A673 (cell line): ENCODE measurements at regions not wholly inside any gene's neighbourhood (a gene's known extent, or its start where the extent isn't known, plus 50 kb on each side); places are given as distances from the start of the nearest gene placed in this dataset.

Source experiments
- BruUV-seq: library from RNA; stranded (reverse); fragments of 400-500 nt; replicated peaks from 2 replicates; lab custom pipeline; 2021; lab: Mats Ljungman, UMichigan
- CTCF ChIA-PET: fragments of 300-600 bp; sonication (Branson Sonifier 250); formaldehyde crosslinking; loops from one replicate; lab custom pipeline; 2022; ENCODE audit warnings: antibody characterized with exemption; lab: Charles Lee
- POLR2A ChIA-PET: fragments of 300-600 bp; sonication (Branson Sonifier 250); formaldehyde crosslinking; loops from one replicate; lab custom pipeline; 2022; ENCODE audit warnings: antibody characterized with exemption; ENCODE audit not compliant: low non-redundant PET; lab: Charles Lee
- DNase-seq: peaks from one replicate; pipeline ENCODE4 v3.0.0-alpha.2; 2015; ENCODE audit warnings: low spot score
- H3K27ac ChIP-seq: fragments of 200-600 bp; sonication (generic); 2 replicates; pipeline ENCODE4 v1.5.1; 2016; ENCODE audit warnings: mixed run types, low read depth, mild to moderate bottlenecking, mixed read lengths, antibody characterized with exemption, low read length; ENCODE audit not compliant: poor library complexity, severe bottlenecking
- H3K27me3 ChIP-seq: fragments of 200-600 bp; sonication (generic); replicated peaks from 2 replicates; pipeline ENCODE4 v1.6.1; 2017; ENCODE audit warnings: mixed run types, low read depth, mild to moderate bottlenecking, mixed read lengths, antibody characterized with exemption, low read length; ENCODE audit not compliant: insufficient read depth, poor library complexity
- H3K36me3 ChIP-seq: fragments of 200-600 bp; sonication (generic); 2 replicates; pipeline ENCODE4 v1.6.1; 2016; ENCODE audit warnings: mixed run types, mild to moderate bottlenecking, mixed read lengths, antibody characterized with exemption, low read length; ENCODE audit not compliant: insufficient read depth, poor library complexity, severe bottlenecking
- H3K4me1 ChIP-seq: fragments of 200-600 bp; sonication (generic); 2 replicates; pipeline ENCODE4 v1.6.1; 2017; ENCODE audit warnings: mixed run types, mild to moderate bottlenecking, mixed read lengths, antibody characterized with exemption, low read length; ENCODE audit not compliant: insufficient read depth, poor library complexity, severe bottlenecking
- H3K4me3 ChIP-seq: fragments of 200-600 bp; sonication (generic); 2 replicates; pipeline ENCODE4 v1.5.1; 2016; ENCODE audit warnings: low read depth, mixed run types, mild to moderate bottlenecking, mixed read lengths, low read length; ENCODE audit not compliant: poor library complexity, severe bottlenecking
- H3K9me3 ChIP-seq: fragments of 200-600 bp; sonication (generic); 2 replicates; pipeline ENCODE4 v1.6.1; 2016; ENCODE audit warnings: mixed run types, low read depth, mild to moderate bottlenecking, mixed read lengths, antibody characterized with exemption, low read length; ENCODE audit not compliant: poor library complexity, severe bottlenecking
- CTCF ChIP-seq: fragments of 300-800, 200-600 bp; sonication (generic); conservative IDR thresholded peaks from 2 replicates; pipeline ENCODE4 v1.5.1; 2017; ENCODE audit warnings: low read depth, mild to moderate bottlenecking, antibody characterized with exemption, low read length, moderate library complexity, mixed read lengths
- EZH2 ChIP-seq: fragments of 200-600 bp; sonication (generic); IDR thresholded peaks from 2 replicates; pipeline ENCODE4 v1.6.1; 2017; ENCODE audit warnings: borderline replicate concordance, low read depth, mild to moderate bottlenecking, mixed read lengths, antibody characterized with exemption, low read length; ENCODE audit not compliant: poor library complexity, severe bottlenecking
- intact Hi-C: fragments of 100-400 bp; cut with micrococcal nuclease; formaldehyde crosslinking; loops from one replicate; pipeline ENCODE4 v1.10.0; 2022; ENCODE audit not compliant: unreplicated experiment

GRCh38 chr16:65991149-65991701 lies 375.3 kb upstream of the CDH5 start:
- Histone ChIP-seq H3K27me3 (no peaks in the 10 kb centered on the region), H3K4me1 (no peaks in the 10 kb centered on the region), H3K36me3 (no peaks in the 10 kb centered on the region), H3K4me3 (no peak overlapping the region), H3K27ac (no peak overlapping the region), H3K9me3 (no peaks in the 10 kb centered on the region)
- POLR2A ChIA-PET = no interaction called here
- no TSS peak for BruUV-seq
- DNase-seq = no peak
- intact Hi-C loops = no loop called here
- CTCF ChIA-PET = no interaction called here
- TF ChIP-seq CTCF (no peak), EZH2 (no peak)

DNA sequence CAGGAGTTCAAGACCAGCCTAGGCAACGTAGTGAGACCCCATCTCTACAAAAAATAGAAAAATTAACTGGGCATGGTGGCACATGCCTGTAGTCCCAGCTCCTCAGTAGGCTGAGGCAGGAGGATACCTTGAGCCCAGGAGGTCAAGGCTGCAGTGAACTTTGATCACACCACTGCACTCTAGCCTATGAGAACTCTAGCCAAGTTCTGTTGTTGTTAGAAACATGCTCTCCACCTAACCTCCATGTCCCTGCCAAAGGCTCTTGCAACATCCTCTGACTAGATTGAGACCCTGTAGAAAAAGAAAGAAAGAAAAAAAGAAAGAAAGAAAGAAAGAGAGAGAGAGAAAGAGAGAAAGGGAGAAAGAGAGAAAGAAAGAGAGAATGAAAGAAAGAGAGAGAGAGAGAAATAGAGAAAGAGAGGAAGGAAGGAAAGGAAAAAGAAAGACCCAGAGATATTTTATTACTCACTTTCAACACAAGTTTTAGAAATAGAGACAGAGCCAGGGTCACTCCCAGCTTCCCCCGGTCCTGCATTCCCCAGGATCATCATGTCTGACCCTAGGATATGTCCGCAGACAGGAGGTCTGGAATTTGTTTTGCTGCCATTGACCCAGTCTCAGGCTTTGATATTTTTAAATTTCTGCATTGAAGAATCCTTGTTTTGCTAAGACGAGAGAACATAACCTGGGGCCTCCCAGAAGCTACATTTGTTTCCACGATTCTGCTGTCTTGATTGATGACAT lies 376.5 kb upstream of the CDH5 start:
- Histone ChIP-seq H3K27me3 (no peaks in the 10 kb centered on the region), H3K27ac (no peak overlapping the region), H3K4me1 (no peaks in the 10 kb centered on the region), H3K9me3 (no peaks in the 10 kb centered on the region), H3K36me3 (no peaks in the 10 kb centered on the region), H3K4me3 (no peak overlapping the region)
- POLR2A ChIA-PET = no interaction called here
- intact Hi-C loops = no loop called here
- BruUV-seq = no TSS peak
- DNase-seq = no peak
- CTCF ChIA-PET = no interaction called here
- no peak for TF ChIP-seq EZH2
- no peak for TF ChIP-seq CTCF

GRCh38 chr16:65988024-65988595 lies 378.4 kb upstream of the CDH5 start:
- DNase-seq = no peak
- intact Hi-C loops = no loop called here
- ChIA-PET POLR2A (no interaction called here), CTCF (no interaction called here)
- H3K27me3 ChIP-seq = no peaks in the 10 kb centered on the region
- H3K27ac ChIP-seq = no peak overlapping the region
- no peak for TF ChIP-seq EZH2
- no peak for TF ChIP-seq CTCF
- H3K4me3 ChIP-seq = no peak overlapping the region
- H3K9me3 ChIP-seq = no peaks in the 10 kb centered on the region
- peaks cover 10% of the 10 kb centered on the region for H3K4me1 ChIP-seq
- H3K36me3 ChIP-seq = no peaks in the 10 kb centered on the region
- BruUV-seq = no TSS peak
